ENCODE measurements at regions not wholly inside any gene's neighbourhood (a gene's known extent, or its start where the extent isn't known, plus 50 kb on each side); places are given as distances from the start of the nearest gene placed in this dataset.

GRCh38 chr7:112581529-112581928 is 100.7 kb downstream of the LSMEM1 start:
- Histone ChIP-seq H3K4me2 (no peak overlapping the region), H3K9me2 (no peaks in the 10 kb centered on the region), H2AFZ (ENCODE audit: low read depth) (no peak overlapping the region), H3K4me1 (ENCODE audit: control insufficient read depth in 1 of 2, insufficient read depth in 2 of 2, low read depth in 1 of 2, low read length in 1 of 2) (peaks cover 0 to 3% of the 10 kb centered on the region in 2 experiments; a peak in 1 of 4 replicates), H4K20me1 (ENCODE audit: insufficient read depth) (no peaks in the 10 kb centered on the region), H3F3A (replicated peaks; ENCODE audit: insufficient read depth) (no peaks in the 10 kb centered on the region), H3K4me3 (ENCODE audit: low read depth in 2 of 2, low read length in 1 of 2) (no peak overlapping the region), H3K9me3 (no peaks in the 10 kb centered on the region), H3K27ac (ENCODE audit: low read depth in 2 of 2, low read length in 1 of 2) (no peak overlapping the region), H3K27me3 (ENCODE audit: insufficient read depth) (no peaks in the 10 kb centered on the region), H3K36me3 (replicated peaks in 1 of 2; ENCODE audit: control insufficient read depth in 1 of 2, insufficient read depth in 2 of 2, low read length in 1 of 2) (no peaks in the 10 kb centered on the region), H3K79me2 (ENCODE audit: insufficient read depth) (no peaks in the 10 kb centered on the region), H3K9ac (no peak overlapping the region)
- TF ChIP-seq NRF1 (IDR thresholded peaks at IDR 0.05; ENCODE audit: low read depth, low read length): no peak
- no peak for TF ChIP-seq ZBTB33 (IDR thresholded peaks at IDR 0.05; ENCODE audit: borderline replicate concordance, low read depth)
- no peak for TF ChIP-seq CTCF (IDR thresholded peaks at IDR 0.05)
- TF ChIP-seq SMC3 (IDR thresholded peaks at IDR 0.05; ENCODE audit: low read depth, low read length): no peak
- TF ChIP-seq USF1 (IDR thresholded peaks at IDR 0.05; ENCODE audit: borderline replicate concordance, low read depth): no peak
- TF ChIP-seq USF2 (IDR thresholded peaks at IDR 0.05; ENCODE audit: borderline replicate concordance, low read depth, low read length): no peak
- TF ChIP-seq MEF2A (IDR thresholded peaks at IDR 0.05; ENCODE audit: borderline replicate concordance, low read depth): no peak
- TF ChIP-seq GABPA (IDR thresholded peaks at IDR 0.05; ENCODE audit: low read depth): no peak
- TF ChIP-seq MXI1 (IDR thresholded peaks at IDR 0.05; ENCODE audit: low read depth, low read length): no peak
- no peak for TF ChIP-seq SIN3A (IDR thresholded peaks at IDR 0.05; ENCODE audit: borderline replicate concordance, low read depth, low read length)
- no peak for TF ChIP-seq NFIC (IDR thresholded peaks at IDR 0.05; ENCODE audit: borderline replicate concordance)
- TF ChIP-seq RAD21 (IDR thresholded peaks at IDR 0.05; ENCODE audit: low read length): no peak
- POLR2A ChIA-PET: no interaction called here
- CTCF ChIA-PET: interaction anchor here (1.0 kb wide), 1 partner anchor 10 kb away, joined by 3 read pairs; no protein-coding TSS in a partner anchor
- DNase-seq: no peak

GRCh38 chr7:112584290-112584689 is 103.5 kb downstream of the LSMEM1 start:
- no peaks in the 10 kb centered on the region for H3F3A ChIP-seq (replicated peaks; ENCODE audit: insufficient read depth)
- POLR2A ChIA-PET: no interaction called here
- peaks cover 0 to 3% of the 10 kb centered on the region in 2 experiments; a peak in 1 of 4 replicates for H3K4me1 ChIP-seq (ENCODE audit: control insufficient read depth in 1 of 2, insufficient read depth in 2 of 2, low read depth in 1 of 2, low read length in 1 of 2)
- TF ChIP-seq CHD2 (IDR thresholded peaks at IDR 0.05; ENCODE audit: low read length, partially characterized antibody) (no peak), FOSL2 (IDR thresholded peaks at IDR 0.05; ENCODE audit: borderline replicate concordance, low read depth) (no peak), USF1 (IDR thresholded peaks at IDR 0.05; ENCODE audit: borderline replicate concordance, low read depth) (no peak), GABPA (IDR thresholded peaks at IDR 0.05; ENCODE audit: low read depth) (no peak), REST (IDR thresholded peaks at IDR 0.05; ENCODE audit: low read depth, low read length) (no peak), ELF1 (IDR thresholded peaks at IDR 0.05) (no peak), TEAD4 (IDR thresholded peaks at IDR 0.05; ENCODE audit: borderline replicate concordance, insufficient read depth) (no peak), RFX5 (IDR thresholded peaks at IDR 0.05; ENCODE audit: low read length) (no peak), RCOR1 (IDR thresholded peaks at IDR 0.05; ENCODE audit: low read length) (no peak)

More at GRCh38 chr7:112584290-112584689, 103.5 kb downstream of the LSMEM1 start:
- Histone ChIP-seq H3K4me3 (ENCODE audit: low read depth in 2 of 2, low read length in 1 of 2) (no peak overlapping the region), H3K9me2 (no peaks in the 10 kb centered on the region), H3K79me2 (ENCODE audit: insufficient read depth) (no peaks in the 10 kb centered on the region), H4K20me1 (ENCODE audit: insufficient read depth) (no peaks in the 10 kb centered on the region), H3K4me2 (no peak overlapping the region), H3K36me3 (replicated peaks in 1 of 2; ENCODE audit: control insufficient read depth in 1 of 2, insufficient read depth in 2 of 2, low read length in 1 of 2) (no peaks in the 10 kb centered on the region), H2AFZ (ENCODE audit: low read depth) (no peak overlapping the region), H3K27me3 (ENCODE audit: insufficient read depth) (no peaks in the 10 kb centered on the region), H3K27ac (ENCODE audit: low read depth in 2 of 2, low read length in 1 of 2) (no peak overlapping the region), H3K9ac (no peak overlapping the region), H3K9me3 (no peaks in the 10 kb centered on the region)
- DNase-seq: no peak
- 64% methylated on average over 2 of the region's 2 CpGs for WGBS (ENCODE audit: low lambda C conversion rate)
- CTCF ChIA-PET: interaction anchor here (1.7 to 2.3 kb wide), 3 partner anchors 10 to 34 kb away, joined by 3 to 5 read pairs (median 5); no protein-coding TSS in a partner anchor

Data from SK-N-SH (cell line).